Activated naive CD4-positive, alpha-beta T cell (primary cell): ENCODE measurements at regions not wholly inside any gene's neighbourhood (a gene's known extent, or its start where the extent isn't known, plus 50 kb on each side); places are given as distances from the start of the nearest gene placed in this dataset.
"Not testable (repeated sequence)": the region's sequence is repeated elsewhere in the genome, so short reads cannot be mapped to it uniquely, and the experiment has no call there.

Experiments
- DNase-seq, 4 experiments: peaks; one replicate each; lab custom pipeline; 2025; lab: John Stamatoyannopoulos, UW

- DNase-seq: no peak
Measured at GRCh38 chr14:65966188-65966587, 520.0 kb upstream of the CCDC196 start.

- DNase-seq: no peak
Measured at GRCh38 chr14:65972346-65972870, 513.8 kb upstream of the CCDC196 start.

GRCh38 chr14:65972891-65973290, 513.3 kb upstream of the CCDC196 start:
- no peak for DNase-seq

- DNase-seq: no peak
Measured at GRCh38 chr14:65975865-65976264, 510.3 kb upstream of the CCDC196 start.

GRCh38 chr14:65976761-65977404, 509.3 kb upstream of the CCDC196 start:
- DNase-seq: no peak

- DNase-seq: no peak
Measured at GRCh38 chr14:65981192-65981843, 504.9 kb upstream of the CCDC196 start.

- DNase-seq: no peak
Measured at GRCh38 chr14:65986041-65986440, 500.1 kb upstream of the CCDC196 start.

GRCh38 chr14:65989981-65990380, 496.2 kb upstream of the CCDC196 start:
- no peak for DNase-seq

- DNase-seq: no peak
Measured at GRCh38 chr14:65991104-65991503, 495.1 kb upstream of the CCDC196 start.

- DNase-seq: not testable (repeated sequence)
Measured at GRCh38 chr14:65991935-65992334, 494.2 kb upstream of the CCDC196 start.

- DNase-seq: no peak
Measured at GRCh38 chr14:65993103-65993502, 493.1 kb upstream of the CCDC196 start.

GRCh38 chr14:65993996-65994395, 492.2 kb upstream of the CCDC196 start:
- DNase-seq: no peak

GRCh38 chr14:65997347-65997746, 488.8 kb upstream of the CCDC196 start:
- DNase-seq: no peak

GRCh38 chr14:65999865-66000264, 486.3 kb upstream of the CCDC196 start:
- no peak for DNase-seq

GRCh38 chr14:66000766-66001165, 485.4 kb upstream of the CCDC196 start:
- DNase-seq: no peak

- DNase-seq: no peak
Measured at GRCh38 chr14:66001356-66001755, 484.8 kb upstream of the CCDC196 start.

GRCh38 chr14:66003082-66003730, 483.0 kb upstream of the CCDC196 start:
- no peak for DNase-seq

GRCh38 chr14:66005900-66006434, 480.2 kb upstream of the CCDC196 start:
- no peak for DNase-seq

GRCh38 chr14:66008631-66009030, 477.5 kb upstream of the CCDC196 start:
- DNase-seq: no peak

GRCh38 chr14:66009089-66009488, 477.1 kb upstream of the CCDC196 start:
- no peak for DNase-seq

- DNase-seq: no peak
Measured at GRCh38 chr14:66010695-66011094, 475.5 kb upstream of the CCDC196 start.

GRCh38 chr14:66011855-66012254, 474.3 kb upstream of the CCDC196 start:
- DNase-seq: no peak

GRCh38 chr14:66013607-66014006, 472.6 kb upstream of the CCDC196 start:
- not testable (repeated sequence) for DNase-seq
